CD4-positive, alpha-beta T cell treated with Interleukin-6 at 100 ng/mL for 8 hours (primary cell): ENCODE measurements at regions not wholly inside any gene's neighbourhood (a gene's known extent, or its start where the extent isn't known, plus 50 kb on each side); places are given as distances from the start of the nearest gene placed in this dataset.
"Not testable (repeated sequence)": the region's sequence is repeated elsewhere in the genome, so short reads cannot be mapped to it uniquely, and the experiment has no call there.

Source experiments
- DNase-seq: peaks from one replicate; pipeline ENCODE4 v3.0.0-alpha.2; 2020; ENCODE audit warnings: mixed read lengths, low spot score

DNA sequence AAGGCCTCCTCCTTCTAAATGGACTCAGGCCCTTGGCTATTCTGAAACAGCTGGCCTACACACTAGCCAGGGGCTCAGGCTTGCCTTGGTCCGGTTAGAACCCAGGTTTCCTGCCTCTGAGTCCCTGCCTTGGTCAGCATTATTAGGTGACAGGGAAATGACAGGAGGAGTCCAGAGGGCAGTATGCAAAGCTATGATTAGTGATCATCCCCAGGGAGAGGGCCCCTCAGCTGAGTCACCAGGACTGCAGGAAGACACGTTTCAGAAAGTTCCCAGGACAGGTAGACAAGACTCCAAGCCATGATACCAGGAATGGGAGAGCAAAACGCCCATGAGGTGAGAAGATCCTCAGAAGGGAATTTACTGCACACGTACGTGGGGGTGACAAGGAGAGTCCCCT, 301.1 kb upstream of the COBL start:
- DNase-seq, result no peak

DNA sequence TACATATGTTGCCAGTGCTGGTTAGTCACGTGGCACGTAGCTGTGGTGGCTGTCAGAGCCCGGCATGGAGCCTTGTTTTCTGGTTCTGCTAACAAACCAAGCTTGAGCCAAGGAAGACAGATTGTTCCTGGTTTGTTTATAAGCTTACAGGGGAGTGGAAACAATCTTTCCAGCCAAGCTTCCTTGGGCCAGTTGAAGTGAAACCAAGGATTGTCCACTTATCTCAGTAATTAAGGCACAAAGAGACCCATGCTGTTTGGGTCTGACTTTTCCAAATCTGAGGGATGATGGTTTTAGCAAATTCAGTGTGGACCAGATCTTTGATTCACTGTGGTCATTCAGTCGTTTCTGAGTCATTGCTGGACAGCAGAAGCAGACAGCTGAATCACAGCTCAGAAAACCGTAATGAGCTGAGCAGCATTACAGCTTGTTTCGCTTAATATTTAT, 297.3 kb upstream of the COBL start:
- DNase-seq, result no peak

DNA sequence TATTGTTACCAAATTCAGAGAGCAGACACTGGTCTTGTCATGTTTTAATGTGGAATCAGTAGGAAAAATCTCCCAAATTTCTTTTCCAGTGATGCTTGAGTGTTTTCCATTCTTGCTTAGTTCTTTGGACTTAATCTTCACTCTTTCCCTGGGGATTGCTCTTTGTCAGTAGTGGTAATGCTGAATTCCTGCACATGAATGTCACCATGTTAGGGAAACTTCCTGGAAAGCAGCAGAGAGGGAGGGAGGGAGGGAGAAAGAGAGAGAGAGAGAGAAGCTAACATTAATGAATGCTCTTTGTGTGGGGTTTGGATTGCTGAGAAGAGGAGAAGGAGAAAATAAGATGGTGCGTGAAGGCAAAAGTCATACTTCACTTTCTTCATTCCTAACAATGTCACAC, 295.3 kb upstream of the COBL start:
- no peak for DNase-seq

DNA sequence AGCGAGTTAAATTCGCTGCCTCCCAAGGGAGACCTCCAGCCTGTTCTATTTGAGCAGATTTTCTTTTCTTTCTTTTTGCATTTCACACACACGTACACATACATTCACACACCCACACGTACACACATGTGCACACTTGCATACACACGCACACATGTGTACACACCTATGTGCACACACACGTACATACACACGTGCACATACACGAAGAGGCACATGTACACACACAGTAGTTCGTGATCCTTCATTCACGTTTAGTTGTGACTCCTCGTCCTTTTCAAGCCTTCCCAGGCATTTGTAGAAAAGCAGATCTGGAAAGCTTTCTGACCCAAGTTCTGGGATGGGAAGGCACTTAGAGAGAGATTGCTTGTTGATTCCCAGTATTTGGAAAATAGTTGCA, 290.8 kb upstream of the COBL start:
- DNase-seq, result no peak

DNA sequence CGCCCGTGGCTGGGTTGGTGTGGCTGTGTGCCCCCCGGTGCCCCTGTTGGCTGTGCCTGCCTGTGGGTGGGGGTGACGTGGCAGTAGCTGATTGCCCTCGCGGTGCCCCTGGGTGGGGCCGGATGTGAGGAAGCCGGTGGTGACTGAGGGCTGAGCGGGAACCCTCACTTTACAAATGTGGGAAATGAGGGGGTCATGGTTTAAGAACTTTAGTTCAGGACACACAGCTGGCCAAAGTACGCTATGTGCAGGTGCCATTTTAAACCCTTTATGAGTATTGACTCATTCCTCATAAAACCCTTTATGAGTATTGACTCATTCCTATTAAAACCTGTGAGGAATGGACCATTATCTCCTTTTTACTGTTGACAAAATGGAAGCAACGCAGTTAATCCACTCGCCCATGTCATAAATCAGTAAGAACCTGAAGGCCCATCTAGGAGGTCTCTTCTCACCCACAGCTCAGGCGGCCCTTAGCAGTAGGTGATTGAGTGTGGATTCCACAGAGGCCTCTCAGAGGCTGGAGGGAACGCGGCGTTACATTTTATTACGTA, 290.1 kb upstream of the COBL start:
- no peak for DNase-seq

DNA sequence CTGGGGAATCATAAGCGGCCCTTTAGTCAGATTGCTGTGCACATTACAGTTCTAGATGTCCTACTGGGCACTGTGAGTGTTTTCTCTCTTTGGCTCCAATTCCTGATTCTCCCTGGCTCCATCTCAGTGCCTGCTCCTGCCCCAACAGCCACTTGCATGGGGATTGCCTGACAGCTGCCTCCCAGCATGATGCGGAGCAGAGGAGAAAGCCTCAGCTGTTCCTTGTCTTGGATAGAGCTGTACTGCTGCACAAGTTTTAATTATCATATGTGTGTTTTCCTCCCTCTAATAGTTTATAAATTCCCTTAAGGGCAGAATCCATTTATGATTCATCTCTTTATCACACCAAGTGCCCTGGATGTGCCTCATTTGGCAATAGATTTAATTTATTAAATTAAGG, 285.8 kb upstream of the COBL start:
- no peak for DNase-seq

DNA sequence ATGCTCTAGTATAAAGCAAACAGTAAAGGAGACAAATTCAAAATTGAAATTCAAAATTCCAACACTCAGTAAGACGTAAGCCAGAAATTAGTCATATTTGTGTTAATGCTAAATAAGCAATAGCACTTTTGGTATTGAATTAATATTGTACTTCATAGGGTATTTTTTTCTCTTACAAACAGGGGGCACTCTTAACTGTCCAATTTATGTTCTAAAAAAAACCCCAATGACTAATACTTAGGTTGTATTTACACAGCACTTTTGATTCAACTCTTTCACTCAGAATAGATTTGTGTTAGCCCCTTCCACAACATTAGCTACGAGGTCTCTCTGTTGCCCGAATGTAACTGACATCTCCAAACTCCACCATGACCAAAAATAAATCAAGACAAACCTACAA, 284.9 kb upstream of the COBL start:
- DNase-seq, result no peak

DNA sequence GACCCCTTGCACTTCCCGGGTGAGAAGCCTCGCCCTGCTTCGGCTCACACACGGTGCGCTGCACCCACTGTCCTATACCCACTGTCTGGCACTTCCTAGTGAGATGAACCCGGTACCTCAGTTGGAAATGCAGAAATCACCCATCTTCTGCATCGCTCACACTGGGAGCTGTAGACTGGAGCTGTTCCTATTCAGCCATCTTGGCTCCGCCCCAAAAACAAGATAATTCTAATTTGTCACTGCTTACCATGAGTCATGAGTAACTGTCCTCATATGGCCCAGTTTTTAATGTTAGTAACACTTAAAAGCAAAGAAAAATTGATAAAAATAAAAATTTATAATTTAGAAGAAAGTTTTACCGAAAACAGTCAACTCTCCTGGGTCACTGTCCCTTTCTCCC, 283.3 kb upstream of the COBL start:
- DNase-seq, result not testable (repeated sequence)

DNA sequence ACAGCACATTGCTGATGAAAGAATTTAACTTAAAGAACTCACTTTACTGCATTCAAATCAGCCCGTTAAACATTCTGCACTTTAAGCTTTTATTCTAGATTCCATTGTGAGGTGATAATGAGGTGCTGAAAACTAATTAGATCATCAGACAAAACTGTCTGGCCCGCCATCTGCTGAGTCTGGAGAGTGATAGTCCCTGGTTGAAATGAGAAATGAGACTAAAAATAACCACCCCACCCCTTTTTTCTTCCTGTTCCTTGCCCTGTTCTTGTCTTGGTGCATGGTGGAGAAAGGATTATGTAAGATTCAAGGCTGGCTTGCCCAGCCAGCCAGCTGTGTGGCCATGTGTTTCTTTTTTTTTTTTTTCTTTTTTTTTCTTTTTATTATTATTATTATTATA, 277.0 kb upstream of the COBL start:
- DNase-seq, result no peak

DNA sequence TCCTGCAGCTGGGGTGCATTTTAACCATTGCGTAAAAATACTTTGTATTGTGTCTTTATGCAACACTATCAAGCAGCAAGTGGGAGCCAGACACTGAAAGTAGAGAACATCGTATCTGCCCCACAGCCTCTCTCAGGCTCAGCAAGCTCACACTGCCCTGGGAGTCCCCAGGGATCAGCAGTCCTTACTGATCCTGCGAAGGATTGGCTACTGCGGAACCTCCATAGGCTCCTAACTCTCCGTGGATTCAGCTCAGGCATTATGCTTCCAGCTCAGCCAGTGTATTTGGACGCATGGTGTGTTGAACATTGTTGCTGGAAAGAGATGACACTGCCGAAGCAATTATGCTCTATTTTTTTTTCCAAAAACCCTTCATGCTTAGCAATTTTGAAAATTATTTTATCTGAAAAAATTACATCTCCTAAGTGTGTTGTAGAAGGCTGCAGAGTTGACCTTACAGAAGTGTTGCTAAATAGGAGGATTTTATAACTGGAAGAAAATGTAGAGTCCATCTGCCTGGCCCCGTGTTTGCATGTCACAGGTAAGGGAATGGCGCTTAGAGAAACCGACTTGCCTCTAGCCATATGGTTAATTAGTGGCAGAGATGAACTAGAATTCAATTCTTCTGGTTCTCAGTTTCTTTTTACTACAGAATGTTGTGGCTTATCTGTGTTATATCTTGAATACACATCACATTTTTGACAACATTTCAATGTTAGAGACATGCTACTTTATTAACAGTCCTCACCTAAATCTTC, 276.4 kb upstream of the COBL start:
- no peak for DNase-seq

DNA sequence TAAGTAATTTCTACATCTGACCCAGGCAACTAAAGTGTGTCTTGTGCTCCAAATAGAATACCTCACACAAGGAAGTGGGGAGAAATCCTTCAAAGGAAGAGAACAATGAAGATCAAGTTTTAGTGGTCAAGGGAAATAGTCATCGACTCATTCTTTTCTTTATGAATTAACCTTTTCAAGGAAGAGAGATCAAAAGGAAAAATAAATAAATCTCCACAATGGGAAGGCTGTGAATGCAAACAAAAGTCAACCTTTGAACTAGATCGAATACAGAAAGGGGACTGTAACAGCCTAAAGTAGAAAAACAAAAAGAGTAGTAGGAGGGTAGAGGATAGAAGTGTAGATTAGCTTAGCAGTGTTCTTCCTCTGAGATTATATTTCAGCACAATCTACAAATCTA, 274.6 kb upstream of the COBL start:
- DNase-seq, result no peak

DNA sequence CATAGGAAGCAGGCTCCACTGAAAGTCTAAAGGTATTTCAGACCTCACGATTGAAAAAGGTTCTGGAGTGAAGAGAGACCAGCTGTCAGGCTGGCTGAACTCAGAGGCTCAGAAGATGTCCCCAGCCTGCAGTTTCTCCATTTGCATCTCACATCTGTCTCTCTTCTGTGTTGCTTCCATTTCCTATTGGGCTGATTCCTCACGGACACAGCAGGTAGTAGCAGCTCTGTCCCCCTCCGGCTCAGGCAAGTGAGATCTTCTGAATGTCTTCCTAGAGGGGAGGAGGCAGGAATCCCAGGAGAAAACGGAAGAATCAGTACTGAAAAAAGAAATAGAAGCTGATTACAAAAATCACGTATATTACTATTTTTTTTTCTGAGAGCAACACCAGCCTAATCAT, 274.1 kb upstream of the COBL start:
- DNase-seq, result no peak

DNA sequence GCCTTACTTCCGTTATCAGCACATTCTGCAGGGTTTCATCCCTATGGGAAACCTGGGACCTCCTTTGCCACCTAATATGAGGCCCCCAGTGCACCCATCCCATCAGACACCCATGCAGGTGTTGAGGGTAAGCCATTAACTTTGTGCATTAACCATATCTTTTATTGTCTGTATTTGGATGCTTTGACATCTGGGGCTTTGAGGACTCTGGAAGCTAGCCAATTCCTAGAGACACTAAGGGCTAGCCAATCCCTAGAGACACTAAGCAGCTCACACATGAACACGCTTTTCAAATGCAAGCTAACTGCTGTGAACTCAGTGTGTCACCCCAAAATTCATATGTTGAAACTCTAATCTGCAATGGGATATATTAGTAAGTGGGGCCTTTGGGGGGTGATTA, 272.5 kb upstream of the COBL start:
- DNase-seq, result no peak

DNA sequence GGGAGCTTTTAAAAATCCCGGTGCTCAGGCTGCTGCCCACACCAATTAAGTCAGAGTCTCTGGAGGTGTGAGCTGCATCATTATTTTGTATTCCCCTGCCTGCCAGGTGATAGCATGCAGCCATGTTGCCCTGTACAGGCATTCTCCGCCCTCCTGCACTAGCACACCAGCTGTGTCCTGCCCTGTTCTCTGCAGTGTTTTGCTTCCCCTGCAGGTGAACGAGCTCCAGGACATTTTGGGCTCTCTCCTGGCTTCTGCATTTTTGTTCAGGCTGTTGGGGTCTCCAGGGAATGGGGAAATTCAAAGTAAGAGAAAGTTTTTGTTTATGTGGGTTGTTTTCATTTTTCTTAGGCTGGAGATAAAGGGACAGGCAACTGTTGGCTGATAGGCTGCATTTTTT, 271.0 kb upstream of the COBL start:
- no peak for DNase-seq

DNA sequence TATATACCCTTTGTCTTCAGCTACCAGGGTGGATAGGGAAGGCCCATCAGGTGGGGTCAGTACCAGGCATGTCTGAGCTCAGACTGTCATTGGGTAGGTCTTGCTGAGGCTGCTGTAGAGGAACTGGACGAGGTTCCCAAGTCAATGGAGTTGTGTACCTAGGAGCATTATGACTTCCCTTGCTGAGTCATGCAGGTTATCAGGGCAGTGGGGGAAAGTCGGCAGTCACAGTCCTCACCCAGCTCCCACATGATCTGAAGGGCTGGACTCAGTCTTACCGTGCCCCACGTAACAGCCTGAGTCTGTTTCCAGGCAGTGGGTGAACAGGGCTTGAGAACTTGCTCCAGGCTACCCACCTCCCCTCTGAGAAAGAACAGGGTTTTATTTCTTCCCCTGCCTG, 260.8 kb upstream of the COBL start:
- no peak for DNase-seq

DNA sequence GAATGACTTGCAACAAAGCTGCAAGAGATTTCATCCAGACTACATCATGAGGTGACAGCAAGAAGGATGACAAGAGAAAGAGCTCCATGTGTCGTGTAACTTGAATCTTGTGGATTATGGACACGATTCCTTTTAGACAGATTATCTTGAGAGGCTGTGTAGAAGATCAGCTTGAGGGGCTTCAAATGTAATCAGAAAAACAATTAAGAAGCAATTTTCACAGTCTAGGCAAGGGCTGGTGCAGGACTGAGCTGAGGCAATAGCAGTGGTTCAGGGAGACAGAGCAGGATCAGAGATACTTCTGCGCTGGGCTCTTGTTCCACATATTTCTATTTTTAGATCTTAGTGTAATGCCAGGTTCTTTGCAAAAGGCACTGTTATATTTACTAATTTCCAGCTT, 253.0 kb upstream of the COBL start:
- no peak for DNase-seq

DNA sequence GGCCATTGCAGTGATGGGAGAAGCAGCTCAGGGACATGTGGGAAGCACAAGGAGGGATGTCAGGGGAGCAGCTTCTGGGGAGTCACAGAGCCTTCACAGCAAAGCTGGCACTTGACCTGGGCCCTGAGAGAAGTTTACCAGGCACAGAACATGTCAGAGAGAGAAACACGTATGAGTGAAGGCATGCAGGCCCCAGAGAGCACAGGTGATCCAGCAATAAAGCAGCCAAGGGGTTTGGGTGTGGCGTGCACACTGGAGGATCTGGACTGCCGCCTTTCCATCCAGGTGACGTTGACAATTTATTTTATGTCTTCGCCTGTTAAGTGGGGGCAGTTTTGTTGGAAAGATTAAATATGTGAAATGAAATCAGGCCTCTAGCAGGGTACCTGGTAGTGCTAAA, 252.6 kb upstream of the COBL start:
- no peak for DNase-seq

DNA sequence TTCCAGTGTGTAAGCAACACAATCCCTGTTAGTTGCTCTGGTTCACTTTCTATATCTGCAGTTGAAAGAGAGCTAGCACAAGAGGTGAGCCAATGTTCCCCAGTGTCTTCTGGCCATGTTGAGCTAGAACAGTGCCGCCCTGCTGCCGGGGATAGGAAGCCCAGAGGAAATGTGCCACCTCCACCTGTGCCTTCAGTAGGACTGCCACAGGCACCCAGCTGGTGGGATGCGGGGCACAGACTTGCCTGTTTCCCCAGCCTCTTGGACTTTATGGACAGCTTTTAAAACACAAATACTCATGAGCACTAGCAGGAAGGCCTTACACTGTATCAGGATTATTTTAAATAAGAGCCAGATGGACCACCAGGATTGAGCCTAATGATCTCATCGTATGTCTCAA, 234.5 kb upstream of the COBL start:
- no peak for DNase-seq

DNA sequence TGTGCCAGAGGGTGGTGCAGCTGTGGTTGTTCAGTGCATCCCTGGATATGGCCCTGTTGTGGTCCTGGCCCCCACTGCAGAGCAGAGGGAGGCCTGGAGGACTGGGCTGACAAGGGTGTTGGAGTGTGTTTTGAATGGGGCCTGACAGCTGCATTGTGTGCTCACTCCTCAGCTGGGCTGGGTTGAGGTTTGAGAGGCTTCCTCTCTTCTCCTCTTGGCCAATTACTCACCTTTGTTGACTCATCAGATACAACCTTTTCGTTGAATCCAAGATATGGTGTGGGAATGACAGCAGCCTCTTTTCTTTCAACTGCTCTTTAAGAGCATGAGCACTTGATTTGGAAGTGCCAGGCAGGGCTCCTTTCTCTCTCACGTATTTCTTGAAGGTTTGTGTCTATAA, 228.5 kb upstream of the COBL start:
- no peak for DNase-seq

DNA sequence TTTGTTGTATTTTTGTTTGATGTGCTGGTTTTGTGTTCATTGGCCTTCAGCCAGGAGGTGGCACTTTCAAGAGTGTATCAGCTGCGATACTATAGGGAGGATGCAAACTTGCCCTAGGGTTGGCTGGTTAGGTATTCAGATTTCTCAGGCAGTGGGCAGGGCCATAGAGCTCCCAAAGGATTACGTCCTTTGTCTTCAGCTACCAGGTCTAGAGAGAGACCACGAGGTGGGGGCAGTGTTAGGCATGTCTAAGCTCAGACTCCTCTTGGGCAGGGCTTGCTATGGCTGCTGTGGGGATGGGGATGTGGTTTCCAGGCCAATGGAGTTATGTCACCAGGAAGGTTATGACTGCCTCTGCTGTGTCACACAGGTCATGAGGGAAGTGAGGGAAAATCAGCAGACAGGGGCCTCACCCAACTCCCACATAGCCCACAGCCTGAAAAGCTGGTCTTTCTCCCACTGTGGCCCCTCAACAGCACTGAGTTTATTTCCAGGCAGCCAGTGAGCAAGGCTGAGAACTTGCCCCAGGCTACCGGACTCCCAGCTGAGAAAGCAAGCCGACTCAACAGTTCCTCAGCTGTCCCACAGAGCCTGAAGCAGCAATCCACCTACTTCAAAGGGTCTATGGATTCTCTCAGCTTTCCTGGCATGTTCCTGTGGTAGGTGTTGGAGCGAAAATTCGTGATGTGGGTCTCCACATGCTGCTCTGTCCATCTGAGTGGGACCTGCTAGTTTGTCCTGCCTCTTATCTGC, 227.4 kb upstream of the COBL start:
- no peak for DNase-seq

DNA sequence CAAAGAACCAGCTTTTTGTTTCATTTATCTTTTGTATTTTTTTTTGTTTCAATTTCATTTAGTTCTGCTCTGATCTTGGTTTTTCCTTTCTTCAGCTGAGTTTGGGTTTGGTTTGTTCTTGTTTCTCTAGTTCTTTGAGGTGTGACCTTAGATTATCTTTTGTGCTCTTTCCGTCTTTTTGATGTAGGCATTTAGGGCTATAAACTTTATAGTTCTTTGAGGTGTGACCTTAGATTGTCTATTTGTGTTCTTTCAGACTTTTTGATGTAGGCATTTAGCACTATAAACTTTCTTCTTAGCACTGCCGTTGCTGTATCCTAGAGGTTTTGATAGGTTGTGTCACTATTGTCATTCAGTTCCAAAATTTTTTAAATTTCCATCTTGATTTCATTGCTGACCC, 224.3 kb upstream of the COBL start:
- not testable (repeated sequence) for DNase-seq

DNA sequence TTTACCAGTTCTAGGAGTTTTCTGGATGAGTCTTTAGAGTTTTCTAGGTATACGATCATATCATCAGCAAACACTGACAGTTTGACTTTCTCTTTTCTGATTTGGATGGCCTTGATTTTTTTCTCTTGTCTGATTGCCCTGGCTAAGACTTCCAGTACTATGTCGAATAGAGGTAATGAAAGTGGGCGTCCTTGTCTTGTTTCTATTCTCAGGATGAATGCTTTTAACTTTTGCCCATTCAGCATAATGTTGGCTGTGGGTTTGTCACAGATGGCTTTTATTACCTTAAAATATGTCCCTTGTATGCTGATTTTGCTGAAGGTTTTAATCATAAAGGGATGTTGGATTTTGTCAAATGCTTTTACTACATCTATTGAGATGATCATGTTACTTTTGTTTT, 223.2 kb upstream of the COBL start:
- DNase-seq, result no peak

DNA sequence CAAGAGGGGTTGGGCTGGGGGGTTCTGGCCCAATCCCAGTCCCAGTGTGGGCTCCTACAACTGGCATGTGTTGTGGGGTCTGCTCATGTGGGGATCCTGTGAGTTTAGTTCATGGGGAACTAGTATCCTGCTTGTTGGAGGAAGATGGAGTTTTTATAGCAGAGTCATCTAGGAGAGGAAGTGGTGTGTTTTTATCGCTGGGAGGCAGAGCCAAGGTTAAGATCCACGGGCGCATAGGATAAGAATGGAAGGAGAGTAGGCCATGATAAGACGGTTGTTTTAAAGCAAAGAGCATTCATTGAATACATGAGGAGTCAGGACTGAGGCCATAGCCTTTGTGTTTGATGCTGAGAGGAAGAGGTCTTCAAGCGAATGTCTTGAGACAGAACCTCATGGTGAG, 211.6 kb upstream of the COBL start:
- no peak for DNase-seq
